GM12874 (cell line): ENCODE measurements at regions not wholly inside any gene's neighbourhood (a gene's known extent, or its start where the extent isn't known, plus 50 kb on each side); places are given as distances from the start of the nearest gene placed in this dataset.

Experiments used
- TF ChIP-seq, protein P1 (sequence below): IDR thresholded peaks from 2 replicates; pipeline ENCODE4 v1.5.1; 2011; ENCODE audit warnings: low read depth, mild to moderate bottlenecking, control low read depth, low read length, moderate library complexity; ENCODE audit not compliant: insufficient read depth

DNA sequence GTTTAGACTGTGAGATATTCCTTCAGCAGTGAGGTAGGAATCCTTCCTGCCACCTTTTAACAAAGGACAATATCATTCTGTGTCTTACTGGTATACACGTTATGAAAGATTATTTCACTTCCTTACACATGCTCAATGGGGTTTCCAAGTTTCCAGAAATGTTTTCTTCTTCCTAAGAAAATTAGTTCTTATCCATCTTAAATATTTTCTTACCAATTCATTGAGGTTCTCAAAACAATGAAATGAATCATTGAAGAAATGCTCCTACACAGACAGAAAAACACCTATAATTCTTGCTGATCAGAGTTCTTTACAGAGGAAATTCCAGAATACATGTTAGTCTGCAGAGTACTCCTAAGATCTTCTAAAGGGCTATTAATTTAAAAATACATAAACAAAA, 51.4 kb upstream of the SEC61G start:
- TF ChIP-seq, protein P1, sequence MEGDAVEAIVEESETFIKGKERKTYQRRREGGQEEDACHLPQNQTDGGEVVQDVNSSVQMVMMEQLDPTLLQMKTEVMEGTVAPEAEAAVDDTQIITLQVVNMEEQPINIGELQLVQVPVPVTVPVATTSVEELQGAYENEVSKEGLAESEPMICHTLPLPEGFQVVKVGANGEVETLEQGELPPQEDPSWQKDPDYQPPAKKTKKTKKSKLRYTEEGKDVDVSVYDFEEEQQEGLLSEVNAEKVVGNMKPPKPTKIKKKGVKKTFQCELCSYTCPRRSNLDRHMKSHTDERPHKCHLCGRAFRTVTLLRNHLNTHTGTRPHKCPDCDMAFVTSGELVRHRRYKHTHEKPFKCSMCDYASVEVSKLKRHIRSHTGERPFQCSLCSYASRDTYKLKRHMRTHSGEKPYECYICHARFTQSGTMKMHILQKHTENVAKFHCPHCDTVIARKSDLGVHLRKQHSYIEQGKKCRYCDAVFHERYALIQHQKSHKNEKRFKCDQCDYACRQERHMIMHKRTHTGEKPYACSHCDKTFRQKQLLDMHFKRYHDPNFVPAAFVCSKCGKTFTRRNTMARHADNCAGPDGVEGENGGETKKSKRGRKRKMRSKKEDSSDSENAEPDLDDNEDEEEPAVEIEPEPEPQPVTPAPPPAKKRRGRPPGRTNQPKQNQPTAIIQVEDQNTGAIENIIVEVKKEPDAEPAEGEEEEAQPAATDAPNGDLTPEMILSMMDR, result no peak

DNA sequence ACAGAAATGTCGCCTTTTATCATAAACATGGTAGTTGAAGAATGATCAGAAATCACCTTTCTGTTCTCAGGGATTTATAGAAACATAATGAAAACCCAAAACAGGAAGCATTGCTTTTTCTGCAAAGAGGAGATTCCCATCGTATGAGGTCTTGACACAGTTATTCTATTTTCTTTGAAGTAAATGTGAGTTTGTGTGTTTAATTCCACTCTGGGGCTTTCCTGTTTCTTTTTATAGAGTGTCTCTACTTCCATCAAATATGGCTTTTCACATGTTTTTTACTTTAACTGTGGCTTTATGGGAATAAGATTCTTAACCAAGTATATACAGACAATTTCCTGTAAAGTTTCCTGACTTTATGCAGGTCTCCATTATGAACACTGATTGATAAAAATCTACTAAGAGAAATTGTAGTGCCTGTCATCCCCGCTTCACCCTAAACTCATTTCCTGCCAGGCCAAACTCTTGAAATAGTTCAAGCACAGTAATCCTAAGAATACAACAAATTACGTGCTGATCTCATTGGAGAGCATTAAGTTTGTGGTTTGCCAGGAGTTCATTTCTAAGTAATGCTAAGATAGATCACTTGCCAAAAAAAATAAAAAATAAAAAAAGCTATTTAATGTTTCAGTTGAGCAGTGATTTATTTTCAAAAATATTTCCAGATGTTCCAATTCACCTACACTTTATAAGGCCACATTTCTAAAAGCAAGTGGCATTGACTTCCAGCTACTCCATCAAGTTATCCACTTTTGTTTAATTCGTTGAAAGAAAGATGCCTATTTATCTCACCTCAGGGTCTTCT, 52.2 kb upstream of the SEC61G start:
- TF ChIP-seq, protein P1, result no peak

DNA sequence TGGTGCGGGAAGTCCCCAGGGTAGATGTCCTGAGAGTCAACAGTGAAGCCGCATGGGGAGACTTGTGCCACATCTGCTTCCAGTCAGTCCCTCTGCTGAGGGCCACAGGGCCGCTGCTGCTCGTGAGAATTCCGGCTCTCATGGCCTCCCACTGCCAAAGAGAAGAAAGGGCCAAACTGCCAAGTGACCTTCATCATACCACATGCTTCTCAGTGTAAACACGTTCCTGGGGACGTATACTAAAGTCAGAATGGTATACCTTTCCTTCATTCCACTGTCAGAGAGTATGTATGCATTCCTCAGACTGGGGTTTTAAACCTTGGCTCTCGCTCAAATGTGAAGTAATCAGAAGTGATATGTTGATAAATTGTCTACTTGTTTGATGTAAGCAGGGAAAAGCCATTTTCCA, 52.8 kb upstream of the SEC61G start:
- TF ChIP-seq, protein P1, result no peak

DNA sequence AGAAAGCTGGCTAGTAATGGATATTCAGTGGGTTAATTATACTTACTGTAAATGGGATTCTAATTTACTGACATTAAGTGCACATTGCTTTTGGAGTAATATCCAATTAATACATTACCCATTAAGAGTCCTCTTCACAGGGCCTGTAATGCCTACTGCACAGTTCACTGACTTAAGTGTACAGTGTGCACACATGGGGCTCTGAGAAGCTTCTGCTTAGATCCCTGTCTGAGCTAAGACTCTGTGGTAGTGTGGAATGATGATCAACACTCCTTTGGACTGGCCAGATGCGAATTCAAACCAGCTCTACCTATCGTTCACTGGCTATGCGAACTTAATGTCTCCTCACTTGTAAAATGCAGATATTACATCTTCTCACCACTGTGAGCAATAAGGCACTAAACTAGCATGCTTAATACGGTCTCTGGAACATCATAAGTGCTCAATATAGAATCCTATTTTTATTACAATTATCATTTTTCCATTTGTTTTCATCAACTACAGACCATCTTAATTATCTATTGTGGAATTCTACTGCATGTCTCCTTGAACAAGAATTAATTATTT, 53.8 kb upstream of the SEC61G start:
- TF ChIP-seq, protein P1, result no peak

DNA sequence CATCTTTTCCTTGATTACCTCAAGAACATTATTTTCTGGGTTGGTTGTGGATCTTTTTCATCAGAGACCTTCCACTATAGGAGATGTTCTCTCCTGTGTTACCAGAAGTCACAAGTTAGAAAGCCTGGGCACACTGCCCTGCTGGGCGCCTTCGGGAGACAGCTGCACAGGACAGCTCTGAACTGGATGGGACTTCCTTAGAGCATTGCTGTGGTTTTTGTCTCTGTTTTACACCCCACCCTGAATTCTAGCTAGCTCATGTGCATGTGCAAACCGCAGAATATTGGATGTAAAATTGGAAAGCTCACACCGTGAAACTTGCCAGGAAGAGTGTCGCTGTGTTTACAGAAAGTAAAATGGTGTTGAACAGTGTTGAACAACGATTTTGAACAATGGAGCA, 54.4 kb upstream of the SEC61G start:
- TF ChIP-seq, protein P1, result no peak

DNA sequence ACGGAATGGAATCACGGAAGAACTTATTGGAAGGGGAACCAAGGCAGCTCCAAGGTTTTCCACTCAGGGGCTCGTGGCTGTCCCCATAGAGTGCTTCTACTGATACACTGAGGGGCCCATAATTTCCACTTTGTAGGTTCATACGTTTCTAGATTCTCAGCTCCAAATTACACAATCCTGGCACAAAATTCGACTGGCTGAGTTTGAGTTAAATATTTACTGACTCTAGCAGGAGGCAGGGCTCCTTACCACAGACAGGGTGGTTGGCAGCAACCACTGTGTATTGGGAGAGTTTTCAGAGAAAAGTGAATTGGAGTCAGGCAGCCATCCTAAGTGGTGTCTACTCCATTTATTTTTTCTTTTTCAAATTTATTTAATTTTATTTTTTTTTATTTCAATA, 55.4 kb upstream of the SEC61G start:
- TF ChIP-seq, protein P1, result no peak

DNA sequence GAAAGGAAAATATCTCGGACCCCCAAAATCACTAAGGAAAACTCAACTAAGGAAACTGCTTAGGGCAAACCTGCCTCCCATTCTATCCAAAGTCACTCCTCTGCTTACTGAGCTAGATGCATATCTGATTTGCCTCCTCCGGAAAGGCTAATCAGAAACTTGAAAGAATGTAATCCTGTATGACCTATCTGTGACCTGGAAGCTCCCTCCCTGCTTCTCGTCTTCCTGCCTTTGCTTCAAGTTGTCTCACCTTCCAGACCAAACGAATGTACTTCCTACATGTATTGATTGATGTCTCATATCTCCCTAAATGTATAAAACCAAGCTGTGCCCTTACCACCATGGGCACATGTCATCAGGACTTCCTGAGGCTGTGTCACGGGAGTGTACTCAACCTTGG, 58.1 kb upstream of the SEC61G start:
- TF ChIP-seq, protein P1, result no peak
